ENCODE measurements at regions not wholly inside any gene's neighbourhood (a gene's known extent, or its start where the extent isn't known, plus 50 kb on each side); places are given as distances from the start of the nearest gene placed in this dataset.

- TF ChIP-seq EZH2 (IDR thresholded peaks at IDR 0.05; ENCODE audit: low read depth, unreplicated experiment) (no peak), JUNB (IDR thresholded peaks at IDR 0.05; ENCODE audit: unreplicated experiment) (no peak), CTCF (conservative IDR thresholded peaks at IDR 0.05; ENCODE audit: low read depth in 2 of 2) (no peak)
Measured at GRCh38 chr1:118698911-118699310, 289.2 kb downstream of the TBX15 start.
